ENCODE measurements at regions not wholly inside any gene's neighbourhood (a gene's known extent, or its start where the extent isn't known, plus 50 kb on each side); places are given as distances from the start of the nearest gene placed in this dataset.

- no peak for DNase-seq (ENCODE audit: low read depth)
Measured at GRCh38 chr4:137067735-137068134, 464.6 kb downstream of the PCDH18 start.

GRCh38 chr4:137065311-137065710, 467.0 kb downstream of the PCDH18 start:
- peak; percentile 15 for DNase-seq (ENCODE audit: low read depth)

GRCh38 chr4:137063961-137064360, 468.3 kb downstream of the PCDH18 start:
- DNase-seq (ENCODE audit: low read depth), result no peak

- no peak for DNase-seq (ENCODE audit: low read depth)
Measured at GRCh38 chr4:137043184-137043583, 489.1 kb downstream of the PCDH18 start.

GRCh38 chr4:137039370-137039769, 492.9 kb downstream of the PCDH18 start:
- DNase-seq (ENCODE audit: low read depth), result no peak

- no peak for DNase-seq (ENCODE audit: low read depth)
Measured at GRCh38 chr4:137032222-137032621, 500.1 kb downstream of the PCDH18 start.

GRCh38 chr4:137029026-137029425, 503.3 kb downstream of the PCDH18 start:
- DNase-seq (ENCODE audit: low read depth), result no peak

GRCh38 chr4:137025484-137026059, 506.7 kb downstream of the PCDH18 start:
- DNase-seq (ENCODE audit: low read depth), result no peak

GRCh38 chr4:137015426-137016409, 516.6 kb downstream of the PCDH18 start:
- DNase-seq (ENCODE audit: low read depth), result peak; percentile 4

- DNase-seq (ENCODE audit: low read depth), result no peak
Measured at GRCh38 chr4:137000432-137000831, 531.9 kb downstream of the PCDH18 start.

GRCh38 chr4:136992032-136992431, 540.3 kb downstream of the PCDH18 start:
- DNase-seq (ENCODE audit: low read depth), result no peak

- DNase-seq (ENCODE audit: low read depth), result no peak
Measured at GRCh38 chr4:136985683-136986082, 546.6 kb downstream of the PCDH18 start.

- DNase-seq (ENCODE audit: low read depth), result peak; percentile 6
Measured at GRCh38 chr4:136967069-136967468, 565.2 kb downstream of the PCDH18 start.

- no peak for DNase-seq (ENCODE audit: low read depth)
Measured at GRCh38 chr4:136965478-136965877, 566.8 kb downstream of the PCDH18 start.

GRCh38 chr4:136962868-136963267, 569.4 kb downstream of the PCDH18 start:
- DNase-seq (ENCODE audit: low read depth), result no peak

GRCh38 chr4:136946307-136946907, 585.9 kb downstream of the PCDH18 start:
- no peak for DNase-seq (ENCODE audit: low read depth)

GRCh38 chr4:136939781-136940180, 592.5 kb downstream of the PCDH18 start:
- peak; percentile 34 for DNase-seq (ENCODE audit: low read depth)

- DNase-seq (ENCODE audit: low read depth), result no peak
Measured at GRCh38 chr4:136935871-136936270, 596.4 kb downstream of the PCDH18 start.

GRCh38 chr4:136935305-136935704, 597.0 kb downstream of the PCDH18 start:
- DNase-seq (ENCODE audit: low read depth), result no peak

GRCh38 chr4:136934601-136935000, 597.7 kb downstream of the PCDH18 start:
- DNase-seq (ENCODE audit: low read depth), result no peak

- no peak for DNase-seq (ENCODE audit: low read depth)
Measured at GRCh38 chr4:136931781-136932180, 600.5 kb downstream of the PCDH18 start.

- DNase-seq (ENCODE audit: low read depth), result no peak
Measured at GRCh38 chr4:136928957-136929411, 603.3 kb downstream of the PCDH18 start.

GRCh38 chr4:136927172-136927571, 605.1 kb downstream of the PCDH18 start:
- peak; percentile 51 for DNase-seq (ENCODE audit: low read depth)
